AG10803 (cell line): ENCODE measurements at regions not wholly inside any gene's neighbourhood (a gene's known extent, or its start where the extent isn't known, plus 50 kb on each side); places are given as distances from the start of the nearest gene placed in this dataset.

Source experiments
- DNase-seq: peaks from one replicate; pipeline ENCODE4 v3.0.0; 2010; ENCODE audit warnings: low read depth
- H3K4me3 ChIP-seq: 2 replicates; pipeline ENCODE4 v1.5.1; 2011; ENCODE audit warnings: mild to moderate bottlenecking, low read length, control low read depth
- CTCF ChIP-seq: conservative IDR thresholded peaks from 2 replicates; pipeline ENCODE4 v1.5.1; 2011; ENCODE audit warnings: mild to moderate bottlenecking, low read length, control low read depth, inconsistent platforms

GRCh38 chr1:30045304-30046090 lies 677.9 kb downstream of the MATN1 start:
- H3K4me3 ChIP-seq, result no peak overlapping the region
- TF ChIP-seq CTCF, result no peak
- DNase-seq, result no peak

GRCh38 chr1:30044656-30045144 lies 678.7 kb downstream of the MATN1 start:
- no peak overlapping the region for H3K4me3 ChIP-seq
- DNase-seq, result no peak
- no peak for TF ChIP-seq CTCF

DNA sequence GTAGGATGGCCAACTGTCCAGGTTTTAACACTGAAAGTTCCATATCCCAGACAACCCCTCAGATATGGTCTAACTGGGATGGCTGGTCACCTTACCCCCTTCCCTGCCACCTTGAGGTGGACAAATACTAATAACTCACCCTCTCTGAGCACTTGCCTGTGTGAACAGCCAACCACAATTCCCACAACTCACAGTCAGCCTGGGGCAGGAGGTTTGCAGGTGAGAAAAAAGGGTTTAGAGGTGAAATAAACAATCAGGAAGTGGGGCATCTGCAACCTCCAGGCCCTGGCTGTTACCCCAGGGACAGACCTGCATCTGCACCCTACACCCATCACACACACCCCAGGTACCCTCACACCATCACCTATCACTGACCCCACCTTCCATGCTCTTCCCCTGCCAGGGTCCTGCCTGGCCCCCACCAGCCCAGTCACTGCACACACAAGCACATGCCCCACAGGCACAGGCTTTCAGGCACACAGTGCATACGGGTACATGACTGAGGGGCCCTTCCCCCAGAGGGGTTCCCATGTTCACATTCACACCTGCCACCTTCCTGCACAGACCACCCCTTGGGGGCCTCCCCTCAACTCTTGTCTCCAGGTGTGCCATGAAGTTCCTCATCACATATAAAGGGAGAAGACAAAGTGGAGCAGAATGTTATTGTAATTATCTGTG lies 679.5 kb downstream of the MATN1 start:
- no peak for TF ChIP-seq CTCF
- no peak for DNase-seq
- H3K4me3 ChIP-seq, result no peak overlapping the region

DNA sequence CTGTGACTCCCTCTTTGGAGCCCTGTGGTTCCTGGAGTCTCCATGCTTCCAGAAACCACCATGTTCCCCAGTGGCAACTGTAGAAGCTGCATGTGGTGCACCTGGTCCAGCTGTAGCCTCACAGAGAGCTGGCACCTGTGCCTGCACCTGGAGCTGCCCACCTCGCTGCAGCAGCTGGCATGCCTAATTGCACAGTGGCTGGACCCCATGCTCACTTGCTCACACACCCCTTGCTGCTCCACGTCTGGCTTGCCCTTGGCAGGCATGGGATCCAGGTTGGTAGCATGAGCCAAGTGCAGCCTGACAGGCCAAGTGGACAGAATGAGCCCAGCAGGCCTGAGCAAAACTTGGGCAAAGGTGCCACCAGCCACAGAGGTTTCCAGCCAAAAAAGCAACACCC lies 680.1 kb downstream of the MATN1 start:
- TF ChIP-seq CTCF, result no peak

DNA sequence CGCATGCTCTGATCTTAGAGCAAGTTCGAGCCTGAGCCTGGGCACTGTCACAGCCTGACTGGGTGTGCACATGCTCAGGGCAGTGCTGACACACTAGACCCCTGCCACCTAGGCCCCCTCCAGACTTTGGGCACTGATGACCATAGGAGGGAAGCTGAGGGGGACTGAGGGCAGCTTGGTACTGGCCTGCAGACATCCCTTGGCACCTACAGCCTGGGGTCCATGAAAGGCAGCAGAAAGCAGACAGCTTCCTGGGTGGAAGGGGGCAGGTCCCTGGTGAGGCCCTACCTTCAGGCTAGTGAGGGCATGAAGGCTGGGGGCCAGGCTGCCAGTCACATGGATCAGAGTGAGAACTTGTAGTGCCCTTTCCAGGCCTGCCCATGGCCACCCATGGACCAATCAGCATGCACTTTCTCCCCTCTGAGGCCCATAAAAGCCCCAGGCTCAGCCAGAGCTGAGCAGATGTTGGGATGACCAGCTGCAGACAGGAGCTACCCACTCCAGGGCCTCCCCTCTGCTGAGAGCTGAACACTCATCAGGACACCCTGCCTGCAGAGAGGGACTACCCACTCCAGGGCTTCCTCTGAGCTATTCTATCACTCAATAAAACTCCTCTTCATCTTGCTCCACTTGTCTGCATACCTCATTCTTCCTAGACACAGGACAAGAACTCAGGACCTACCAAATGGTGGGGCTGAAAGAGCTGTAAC lies 680.8 kb downstream of the MATN1 start:
- TF ChIP-seq CTCF, result no peak
- H3K4me3 ChIP-seq, result no peak overlapping the region
- no peak for DNase-seq

More for the DNA sequence above, 680.1 kb downstream of the MATN1 start:
- no peak overlapping the region for H3K4me3 ChIP-seq
- no peak for DNase-seq

DNA sequence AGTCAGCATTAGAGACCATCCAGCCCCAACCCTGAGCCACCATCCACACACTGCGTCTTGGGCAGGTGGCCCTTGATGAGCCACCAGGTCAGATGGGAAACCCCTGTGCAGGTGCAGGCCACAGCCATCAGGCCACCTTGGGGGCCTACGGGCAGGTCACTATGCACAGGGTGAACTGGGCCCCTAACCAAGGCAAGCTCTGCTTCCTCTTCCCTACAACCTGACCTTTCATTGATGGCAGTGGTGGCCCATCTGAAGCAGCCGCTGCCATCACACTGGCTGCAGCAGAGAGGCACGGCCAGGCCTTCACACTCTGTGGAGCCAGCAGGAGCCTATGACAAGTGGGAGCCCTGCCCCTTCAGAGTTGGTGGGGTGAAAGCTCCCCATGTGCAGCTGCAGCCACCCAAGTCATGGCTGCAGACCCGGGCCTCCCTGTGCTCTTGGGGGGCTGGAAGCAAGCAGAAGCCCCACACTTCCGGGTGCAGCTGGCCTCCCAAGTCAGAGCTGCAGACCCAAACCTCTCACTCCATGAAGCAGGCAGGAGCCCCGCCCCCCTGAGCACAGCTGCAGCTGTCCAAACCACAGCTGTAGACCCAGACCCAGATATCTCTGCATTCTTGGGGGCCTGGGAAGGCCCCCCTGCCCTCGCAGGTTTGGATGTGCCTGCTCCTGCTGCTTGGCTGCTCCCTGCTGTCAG lies 681.5 kb downstream of the MATN1 start:
- no peak for TF ChIP-seq CTCF
- no peak for DNase-seq
- no peak overlapping the region for H3K4me3 ChIP-seq
